GM12878 (cell line): ENCODE measurements at regions not wholly inside any gene's neighbourhood (a gene's known extent, or its start where the extent isn't known, plus 50 kb on each side); places are given as distances from the start of the nearest gene placed in this dataset.

Experiments used
- ATAC-seq: fragments of 200-7000 bp; cut with Tn5 transposase; 3 replicates; pipeline ENCODE4 v1.9.1; 2020; ENCODE audit warnings: mild to moderate bottlenecking, moderate library complexity
- BruUV-seq: library from RNA; stranded (reverse); fragments of 400-500 nt; replicated peaks from 2 replicates; lab custom pipeline; 2021; lab: Mats Ljungman, UMichigan
- CTCF ChIA-PET: fragments of 300-600 bp; sonication (Branson Sonifier 250); formaldehyde crosslinking; extraction: SDS; loops from one replicate; lab custom pipeline; 2021; ENCODE audit warnings: inconsistent platforms; lab: Yijun Ruan, JAX
- POLR2A ChIA-PET: fragments of 350-600 bp; formaldehyde crosslinking; extraction: SDS; loops from one replicate; lab custom pipeline; 2021; ENCODE audit warnings: inconsistent platforms; lab: Charles Lee
- RAD21 ChIA-PET: fragments of 300-600 bp; sonication (Branson Sonifier 250); formaldehyde crosslinking; loops from one replicate; lab custom pipeline; 2023; ENCODE audit warnings: antibody characterized with exemption; ENCODE audit not compliant: unreplicated experiment; lab: Charles Lee
- SMC1A ChIA-PET: fragments of 300-600 bp; sonication (Branson Sonifier 250); formaldehyde crosslinking; loops from one replicate; lab custom pipeline; 2023; ENCODE audit not compliant: unreplicated experiment, uncharacterized antibody; lab: Charles Lee
- DNase-seq: peaks from one replicate; pipeline ENCODE4 v3.0.0-alpha.2; 2011; ENCODE audit warnings: low read depth, low spot score
- FAIRE-seq: peaks from 3 replicates; lab custom pipeline; 2011; peaks lifted over from hg19 to GRCh38; lab: Jason Lieb, UNC
- H2AFZ ChIP-seq: 2 replicates; pipeline ENCODE4 v1.6.0; 2011; ENCODE audit warnings: low read depth, low read length, control low read depth; ENCODE audit not compliant: control insufficient read depth
- H3K27ac ChIP-seq: 2 replicates; pipeline ENCODE4 v1.5.1; 2011; ENCODE audit warnings: control low read depth; ENCODE audit not compliant: control insufficient read depth, insufficient read depth
- H3K27me3 ChIP-seq, 2 experiments: replicated peaks in 1 of 2; 2 replicates each; pipeline versions ENCODE4 v1.6.0 to v1.6.1; 2011; ENCODE audit warnings: low read length in 1 of 2; ENCODE audit not compliant: control insufficient read depth in 2 of 2, insufficient read depth in 2 of 2
- H3K36me3 ChIP-seq, 2 experiments: 2 replicates each; pipeline ENCODE4 v1.5.1; 2011; ENCODE audit warnings: low read length in 1 of 2; ENCODE audit not compliant: control insufficient read depth in 2 of 2, insufficient read depth in 2 of 2
- H3K4me1 ChIP-seq: 2 replicates; pipeline ENCODE4 v1.6.1; 2011; ENCODE audit warnings: mild to moderate bottlenecking, low read length, moderate library complexity, mixed read lengths; ENCODE audit not compliant: control insufficient read depth, insufficient read depth
- H3K4me2 ChIP-seq: 2 replicates; pipeline ENCODE4 v1.6.0; 2011; ENCODE audit warnings: control low read depth; ENCODE audit not compliant: control insufficient read depth, insufficient read depth
- H3K4me3 ChIP-seq: fragments of 200-600 bp; sonication (generic); 2 replicates; pipeline ENCODE4 v1.5.1; 2016
- H3K79me2 ChIP-seq: 2 replicates; pipeline ENCODE4 v1.6.0; 2011; ENCODE audit warnings: low read length; ENCODE audit not compliant: control insufficient read depth, insufficient read depth
- H3K9ac ChIP-seq: 2 replicates; pipeline ENCODE4 v1.8.0; 2011; ENCODE audit warnings: low read length, control low read depth, mixed read lengths; ENCODE audit not compliant: control insufficient read depth, insufficient read depth
- H3K9me3 ChIP-seq: replicated peaks from 3 replicates; pipeline ENCODE4 v1.5.1; 2011; ENCODE audit warnings: mild to moderate bottlenecking, low read length; ENCODE audit not compliant: control insufficient read depth, insufficient read depth
- H4K20me1 ChIP-seq: 2 replicates; pipeline ENCODE4 v1.6.0; 2011; ENCODE audit not compliant: control insufficient read depth, insufficient read depth
- CBX3 ChIP-seq: fragments of 200-600 bp; sonication (generic); IDR thresholded peaks from 2 replicates; pipeline ENCODE4 v1.6.1; 2016; ENCODE audit warnings: low read depth, borderline replicate concordance
- CHD2 ChIP-seq: IDR thresholded peaks from 2 replicates; pipeline ENCODE4 v1.6.1; 2011; ENCODE audit warnings: low read depth, low read length, improper control_type of control experiment, borderline replicate concordance
- CHD4 ChIP-seq: fragments of 200-600 bp; sonication (generic); IDR thresholded peaks from 2 replicates; pipeline ENCODE4 v1.6.1; 2016; ENCODE audit warnings: mild to moderate bottlenecking
- FOXM1 ChIP-seq: IDR thresholded peaks from 2 replicates; pipeline ENCODE4 v1.6.1; 2012; ENCODE audit warnings: low read depth, mild to moderate bottlenecking, inconsistent platforms, low read length, moderate library complexity
- HDAC6 ChIP-seq: fragments of 200-600 bp; sonication (generic); IDR thresholded peaks from one replicate; pipeline ENCODE4 v1.8.0; 2017; ENCODE audit warnings: antibody characterized with exemption; ENCODE audit not compliant: unreplicated experiment
- NFXL1 ChIP-seq: fragments of 450-650 bp; IDR thresholded peaks from 2 replicates; pipeline ENCODE4 v1.6.1; 2017; ENCODE audit warnings: antibody characterized with exemption, mild to moderate bottlenecking, borderline replicate concordance
- NR2C2 ChIP-seq: IDR thresholded peaks from 2 replicates; pipeline ENCODE4 v1.6.1; 2011; ENCODE audit warnings: borderline replicate concordance, low read depth; ENCODE audit not compliant: control insufficient read depth, insufficient read length
- PAX8 ChIP-seq: fragments of 450-650 bp; IDR thresholded peaks from 2 replicates; pipeline ENCODE4 v1.6.1; 2017; ENCODE audit warnings: mild to moderate bottlenecking, moderate library complexity
- POLR2AphosphoS5 ChIP-seq: IDR thresholded peaks from 2 replicates; pipeline ENCODE4 v1.6.1; 2011; ENCODE audit warnings: mild to moderate bottlenecking, low read length, inconsistent platforms
- RB1 ChIP-seq: fragments of 450-650 bp; formaldehyde crosslinking; IDR thresholded peaks from 2 replicates; pipeline ENCODE4 v1.6.1; 2017; ENCODE audit warnings: mild to moderate bottlenecking, borderline replicate concordance
- SREBF2 ChIP-seq: IDR thresholded peaks from 2 replicates; pipeline ENCODE4 v1.6.1; 2012; ENCODE audit warnings: mild to moderate bottlenecking, low read length
- ZBED1 ChIP-seq: IDR thresholded peaks from 2 replicates; pipeline ENCODE4 v1.6.1; 2016; ENCODE audit warnings: borderline replicate concordance
- ZNF384 ChIP-seq: IDR thresholded peaks from 2 replicates; pipeline ENCODE4 v1.6.1; 2012; ENCODE audit warnings: low read depth, mild to moderate bottlenecking, low read length, improper control_type of control experiment, borderline replicate concordance
- WGBS: methylation state at CpG from one replicate; pipeline ENCODE4 v1.1.6; 2016; ENCODE audit warnings: low lambda C conversion rate; ENCODE audit not compliant: insufficient replicate concordance, insufficient coverage; ENCODE audit errors: missing lambda C conversion rate; 5-methylcytosine and 5-hydroxymethylcytosine counted together
- in situ Hi-C: fragments of 300-500 bp; cut with MboI; formaldehyde crosslinking; loops from 9 replicates; pipeline ENCODE4 v1.14.3; 2018; ENCODE audit warnings: mixed read lengths
- intact Hi-C: fragments of 100-400 bp; cut with micrococcal nuclease; formaldehyde crosslinking; loops from one replicate; pipeline ENCODE4 v1.14.2; 2022; ENCODE audit not compliant: unreplicated experiment
- TF ChIP-seq, protein P1 (sequence below): fragments of 150-350 bp; IDR thresholded peaks from 2 replicates; pipeline ENCODE4 v1.6.1; 2016; ENCODE audit warnings: low read depth, low read length
- TF ChIP-seq, protein P2 (sequence below): IDR thresholded peaks from 2 replicates; pipeline ENCODE4 v1.6.1; 2012; ENCODE audit warnings: low read depth, low read length, improper control_type of control experiment

- peaks cover 25% of the 10 kb centered on the region for H3K4me1 ChIP-seq
- DNase-seq (no peak), ATAC-seq (no peak), FAIRE-seq (no peak)
- no peak overlapping the region for H3K4me2 ChIP-seq
- POLR2A ChIA-PET, result no interaction called here
- no peak overlapping the region for H3K27ac ChIP-seq
- intact Hi-C loops (no loop called here), in situ Hi-C loops (no loop called here)
- H3K9ac ChIP-seq, result no peak overlapping the region
- H3K27me3 ChIP-seq, result no peaks in the 10 kb centered on the region
- no peaks in the 10 kb centered on the region for H3K79me2 ChIP-seq
- H3K9me3 ChIP-seq, result peaks cover 14% of the 10 kb centered on the region
- 0% methylated on average over 1 of the region's 1 CpG for WGBS
- no peak for TF ChIP-seq CHD2
- TF ChIP-seq, protein P1, sequence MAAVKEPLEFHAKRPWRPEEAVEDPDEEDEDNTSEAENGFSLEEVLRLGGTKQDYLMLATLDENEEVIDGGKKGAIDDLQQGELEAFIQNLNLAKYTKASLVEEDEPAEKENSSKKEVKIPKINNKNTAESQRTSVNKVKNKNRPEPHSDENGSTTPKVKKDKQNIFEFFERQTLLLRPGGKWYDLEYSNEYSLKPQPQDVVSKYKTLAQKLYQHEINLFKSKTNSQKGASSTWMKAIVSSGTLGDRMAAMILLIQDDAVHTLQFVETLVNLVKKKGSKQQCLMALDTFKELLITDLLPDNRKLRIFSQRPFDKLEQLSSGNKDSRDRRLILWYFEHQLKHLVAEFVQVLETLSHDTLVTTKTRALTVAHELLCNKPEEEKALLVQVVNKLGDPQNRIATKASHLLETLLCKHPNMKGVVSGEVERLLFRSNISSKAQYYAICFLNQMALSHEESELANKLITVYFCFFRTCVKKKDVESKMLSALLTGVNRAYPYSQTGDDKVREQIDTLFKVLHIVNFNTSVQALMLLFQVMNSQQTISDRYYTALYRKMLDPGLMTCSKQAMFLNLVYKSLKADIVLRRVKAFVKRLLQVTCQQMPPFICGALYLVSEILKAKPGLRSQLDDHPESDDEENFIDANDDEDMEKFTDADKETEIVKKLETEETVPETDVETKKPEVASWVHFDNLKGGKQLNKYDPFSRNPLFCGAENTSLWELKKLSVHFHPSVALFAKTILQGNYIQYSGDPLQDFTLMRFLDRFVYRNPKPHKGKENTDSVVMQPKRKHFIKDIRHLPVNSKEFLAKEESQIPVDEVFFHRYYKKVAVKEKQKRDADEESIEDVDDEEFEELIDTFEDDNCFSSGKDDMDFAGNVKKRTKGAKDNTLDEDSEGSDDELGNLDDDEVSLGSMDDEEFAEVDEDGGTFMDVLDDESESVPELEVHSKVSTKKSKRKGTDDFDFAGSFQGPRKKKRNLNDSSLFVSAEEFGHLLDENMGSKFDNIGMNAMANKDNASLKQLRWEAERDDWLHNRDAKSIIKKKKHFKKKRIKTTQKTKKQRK, result no peak
- TF ChIP-seq HDAC6, result no peak
- TF ChIP-seq ZBED1, result no peak
- no peak for TF ChIP-seq SREBF2
- TF ChIP-seq CHD4, result no peak
- no peak for TF ChIP-seq RB1
- no peak for TF ChIP-seq NFXL1
- TF ChIP-seq FOXM1, result no peak
- TF ChIP-seq, protein P2, sequence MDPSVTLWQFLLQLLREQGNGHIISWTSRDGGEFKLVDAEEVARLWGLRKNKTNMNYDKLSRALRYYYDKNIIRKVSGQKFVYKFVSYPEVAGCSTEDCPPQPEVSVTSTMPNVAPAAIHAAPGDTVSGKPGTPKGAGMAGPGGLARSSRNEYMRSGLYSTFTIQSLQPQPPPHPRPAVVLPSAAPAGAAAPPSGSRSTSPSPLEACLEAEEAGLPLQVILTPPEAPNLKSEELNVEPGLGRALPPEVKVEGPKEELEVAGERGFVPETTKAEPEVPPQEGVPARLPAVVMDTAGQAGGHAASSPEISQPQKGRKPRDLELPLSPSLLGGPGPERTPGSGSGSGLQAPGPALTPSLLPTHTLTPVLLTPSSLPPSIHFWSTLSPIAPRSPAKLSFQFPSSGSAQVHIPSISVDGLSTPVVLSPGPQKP, result no peak
- TF ChIP-seq NR2C2, result no peak
- TF ChIP-seq CBX3, result no peak
- no peak for TF ChIP-seq ZNF384
- TF ChIP-seq PAX8, result no peak
- TF ChIP-seq POLR2AphosphoS5, result no peak
- no TSS peak for BruUV-seq
- RAD21 ChIA-PET, result no interaction called here
- SMC1A ChIA-PET, result interaction anchor here (0.8 to 2.0 kb wide), 4 partner anchors 10 to 104 kb away, joined by 4 to 6 read pairs (median 4); no protein-coding TSS in a partner anchor
- CTCF ChIA-PET, result interaction anchor here (1.5 kb wide), 1 partner anchor 104 kb away, joined by 7 read pairs; no protein-coding TSS in a partner anchor
- H3K4me3 ChIP-seq, result no peak overlapping the region
- H2AFZ ChIP-seq, result no peak overlapping the region
- no peaks in the 10 kb centered on the region for H3K36me3 ChIP-seq
- no peaks in the 10 kb centered on the region for H4K20me1 ChIP-seq
Observed at GRCh38 chr6:148681666-148682065, 65.2 kb upstream of the UST start.
